WTC11 (cell line): ENCODE measurements at regions not wholly inside any gene's neighbourhood (a gene's known extent, or its start where the extent isn't known, plus 50 kb on each side); places are given as distances from the start of the nearest gene placed in this dataset.

Source experiments
- ATAC-seq: fragments of 200-7000 bp; cut with Tn5 transposase; 2 replicates; pipeline ENCODE4 v1.10.0; 2021; ENCODE audit warnings: mild to moderate bottlenecking, moderate library complexity
- CTCF ChIA-PET: fragments of 300-600 bp; sonication (Branson Sonifier 250); formaldehyde crosslinking; loops from one replicate; lab custom pipeline; 2021; ENCODE audit warnings: antibody characterized with exemption; lab: Charles Lee
- POLR2A ChIA-PET: fragments of 350-600 bp; sonication (Branson Sonifier 250); formaldehyde crosslinking; loops from one replicate; lab custom pipeline; 2021; ENCODE audit warnings: antibody characterized with exemption; lab: Charles Lee
- DNase-seq: peaks from one replicate; pipeline ENCODE4 v3.0.0; 2021; ENCODE audit warnings: low spot score
- H3K27ac Mint-ChIP-seq: 2 replicates; pipeline ENCODE4 v1.8.0; 2021; ENCODE audit warnings: mixed read lengths
- H3K27me3 Mint-ChIP-seq: 2 replicates; pipeline ENCODE4 v1.8.0; 2021; ENCODE audit warnings: low read depth, mild to moderate bottlenecking, moderate library complexity, mixed read lengths
- H3K36me3 Mint-ChIP-seq: 2 replicates; pipeline ENCODE4 v1.8.0; 2021; ENCODE audit warnings: mixed read lengths
- H3K4me1 Mint-ChIP-seq: 2 replicates; pipeline ENCODE4 v1.8.0; 2022; ENCODE audit warnings: mixed read lengths
- H3K4me3 Mint-ChIP-seq: 2 replicates; pipeline ENCODE4 v1.8.0; 2021; ENCODE audit warnings: mild to moderate bottlenecking, moderate library complexity, mixed read lengths
- H3K9me3 Mint-ChIP-seq: 2 replicates; pipeline ENCODE4 v1.8.0; 2021; ENCODE audit warnings: mixed read lengths
- AFF4 ChIP-seq: sonication (generic); formaldehyde crosslinking; IDR thresholded peaks from 2 replicates; pipeline ENCODE4 v1.8.1; 2023; ENCODE audit warnings: mild to moderate bottlenecking, missing genetic modification reagents, borderline replicate concordance
- ARID4B ChIP-seq: sonication (generic); formaldehyde crosslinking; IDR thresholded peaks from 2 replicates; pipeline ENCODE4 v1.8.0; 2023; ENCODE audit warnings: missing genetic modification reagents, mild to moderate bottlenecking, borderline replicate concordance
- ATF3 ChIP-seq: sonication (generic); formaldehyde crosslinking; conservative IDR thresholded peaks from 2 replicates; pipeline ENCODE4 v1.8.1; 2022; ENCODE audit warnings: mild to moderate bottlenecking, missing genetic modification reagents
- FOXJ3 ChIP-seq: sonication (generic); formaldehyde crosslinking; IDR thresholded peaks from 2 replicates; pipeline ENCODE4 v1.9.0; 2021; ENCODE audit warnings: missing genetic modification reagents, mild to moderate bottlenecking, borderline replicate concordance
- GTF2I ChIP-seq: fragments of 250-450 bp; sonication (Bioruptor Pico); conservative IDR thresholded peaks from 2 replicates; pipeline ENCODE4 v1.4.0; 2021; ENCODE audit warnings: mild to moderate bottlenecking
- MXD4 ChIP-seq: fragments of 250-450 bp; sonication (Bioruptor Pico); IDR thresholded peaks from 2 replicates; pipeline ENCODE4 v1.8.0; 2021; ENCODE audit warnings: mild to moderate bottlenecking, moderate library complexity, borderline replicate concordance
- NR1H2 ChIP-seq: sonication (generic); formaldehyde crosslinking; IDR thresholded peaks from 2 replicates; pipeline ENCODE4 v1.9.0; 2021; ENCODE audit warnings: mild to moderate bottlenecking, moderate library complexity, missing genetic modification reagents
- NR2C2 ChIP-seq: sonication (generic); formaldehyde crosslinking; IDR thresholded peaks from 2 replicates; pipeline ENCODE4 v1.8.0; 2022; ENCODE audit warnings: mild to moderate bottlenecking, missing genetic modification reagents
- OVOL2 ChIP-seq: fragments of 250-450 bp; sonication (Bioruptor Pico); IDR thresholded peaks from 2 replicates; pipeline ENCODE4 v1.9.0; 2021; ENCODE audit warnings: mild to moderate bottlenecking, borderline replicate concordance
- PRRX2 ChIP-seq: fragments of 250-450 bp; sonication (Bioruptor Pico); IDR thresholded peaks from 2 replicates; pipeline ENCODE4 v1.8.0; 2021; ENCODE audit warnings: mild to moderate bottlenecking
- STAT6 ChIP-seq: sonication (generic); formaldehyde crosslinking; conservative IDR thresholded peaks from 2 replicates; pipeline ENCODE4 v1.8.1; 2023; ENCODE audit warnings: mild to moderate bottlenecking, low read depth, missing genetic modification reagents, moderate library complexity
- ZBTB43 ChIP-seq: sonication (generic); formaldehyde crosslinking; IDR thresholded peaks from 2 replicates; pipeline ENCODE4 v1.8.1; 2023; ENCODE audit warnings: mild to moderate bottlenecking, missing genetic modification reagents
- ZMAT4 ChIP-seq: fragments of 250-450 bp; sonication (Bioruptor Pico); IDR thresholded peaks from 2 replicates; pipeline ENCODE4 v1.9.0; 2021; ENCODE audit warnings: mild to moderate bottlenecking
- ZNF416 ChIP-seq: fragments of 250-450 bp; sonication (Bioruptor Pico); IDR thresholded peaks from 2 replicates; pipeline ENCODE4 v1.9.0; 2021; ENCODE audit warnings: mild to moderate bottlenecking, inconsistent platforms
- ZNF671 ChIP-seq: fragments of 250-450 bp; sonication (Bioruptor Pico); IDR thresholded peaks from 2 replicates; pipeline ENCODE4 v1.8.0; 2021; ENCODE audit warnings: mild to moderate bottlenecking
- ZSCAN18 ChIP-seq: fragments of 250-450 bp; sonication (Bioruptor Pico); IDR thresholded peaks from 2 replicates; pipeline ENCODE4 v2.1.2; 2022; ENCODE audit warnings: mild to moderate bottlenecking, moderate library complexity
- TF ChIP-seq, protein P1 (sequence below): sonication (generic); formaldehyde crosslinking; IDR thresholded peaks from 2 replicates; pipeline ENCODE4 v1.8.0; 2022; ENCODE audit warnings: mild to moderate bottlenecking, missing genetic modification reagents

DNA sequence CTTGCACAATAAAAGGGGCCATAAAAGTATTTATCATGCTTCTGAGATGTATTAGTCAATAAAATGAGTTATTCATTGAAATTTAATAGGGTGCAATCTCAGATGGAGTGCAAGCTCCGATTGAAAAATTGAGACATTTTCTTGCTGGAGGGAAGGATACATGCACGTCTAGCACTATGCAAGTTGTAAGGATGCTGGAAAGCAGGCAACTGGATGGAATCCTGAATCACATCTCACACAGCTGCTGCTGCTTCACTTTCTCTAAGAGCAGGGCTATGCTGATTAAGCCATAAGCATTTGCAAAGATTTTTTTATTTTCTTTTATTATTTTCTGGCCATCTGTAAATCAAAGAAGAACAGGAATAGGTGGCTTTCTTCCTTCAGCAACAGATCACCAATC lies 308.8 kb upstream of the EPHA7 start:
- CTCF ChIA-PET = no interaction called here
- DNase-seq (no peak), ATAC-seq (no peak)
- H3K4me1 Mint-ChIP-seq = peaks cover 38% of the 10 kb centered on the region
- POLR2A ChIA-PET = interaction anchor here (0.6 kb wide), 1 partner anchor 834 kb away, joined by 3 read pairs; no protein-coding TSS in a partner anchor
- H3K9me3 Mint-ChIP-seq = peaks cover 3% of the 10 kb centered on the region; the same call in 1 of the 2 replicates
- H3K27me3 Mint-ChIP-seq = no peaks in the 10 kb centered on the region
- TF ChIP-seq STAT6 (CRISPR knock-in tag) (no peak), ZBTB43 (no peak), MXD4 (no peak), PRRX2 (CRISPR knock-in tag) (no peak), ZNF416 (CRISPR knock-in tag) (no peak), ZSCAN18 (CRISPR knock-in tag) (no peak), AFF4 (no peak), ATF3 (CRISPR knock-in tag) (no peak), ZMAT4 (no peak), NR2C2 (no peak), OVOL2 (CRISPR knock-in tag) (no peak), GTF2I (no peak), ZNF671 (no peak)
- no peak overlapping the region for H3K27ac Mint-ChIP-seq
- H3K4me3 Mint-ChIP-seq = no peak overlapping the region
- no peaks in the 10 kb centered on the region for H3K36me3 Mint-ChIP-seq

GRCh38 chr6:93727447-93727846 lies 308.1 kb upstream of the EPHA7 start:
- CTCF ChIA-PET = no interaction called here
- Mint-ChIP-seq H3K4me1 (peaks cover 41% of the 10 kb centered on the region), H3K36me3 (no peaks in the 10 kb centered on the region), H3K9me3 (peaks cover 3% of the 10 kb centered on the region; the same call in 1 of the 2 replicates), H3K27ac (no peak overlapping the region), H3K4me3 (no peak overlapping the region)
- TF ChIP-seq FOXJ3 (CRISPR knock-in tag) (no peak), NR1H2 (CRISPR knock-in tag) (no peak), ARID4B (no peak)
- TF ChIP-seq, protein P1, sequence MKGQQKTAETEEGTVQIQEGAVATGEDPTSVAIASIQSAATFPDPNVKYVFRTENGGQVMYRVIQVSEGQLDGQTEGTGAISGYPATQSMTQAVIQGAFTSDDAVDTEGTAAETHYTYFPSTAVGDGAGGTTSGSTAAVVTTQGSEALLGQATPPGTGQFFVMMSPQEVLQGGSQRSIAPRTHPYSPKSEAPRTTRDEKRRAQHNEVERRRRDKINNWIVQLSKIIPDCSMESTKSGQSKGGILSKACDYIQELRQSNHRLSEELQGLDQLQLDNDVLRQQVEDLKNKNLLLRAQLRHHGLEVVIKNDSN (CRISPR knock-in tag) = no peak
- TF ChIP-seq, all 79 proteins: peak for 0
- no peaks in the 10 kb centered on the region for H3K27me3 Mint-ChIP-seq
- ATAC-seq (no peak), DNase-seq (no peak)
- POLR2A ChIA-PET = interaction anchor here (0.7 kb wide), 1 partner anchor 511 kb away, joined by 4 read pairs; no protein-coding TSS in a partner anchor
